Body of pancreas (tissue), 4 donors: ENCODE measurements at regions not wholly inside any gene's neighbourhood (a gene's known extent, or its start where the extent isn't known, plus 50 kb on each side); places are given as distances from the start of the nearest gene placed in this dataset.

Source experiments
- POLR2A ChIP-seq, 3 donors: fragments of 450-650 bp; IDR thresholded peaks; one replicate each; pipeline ENCODE4 v1.6.1; 2016; ENCODE audit warnings: antibody characterized with exemption in 3 of 3, mild to moderate bottlenecking in 2 of 3
- TF ChIP-seq, protein P1 (sequence below), 7 experiments: fragments of 450-650 bp in 4 of 7; fragments of 200-600 bp in 3 of 7; sonication (generic) in 3 of 7; IDR thresholded peaks; one replicate each; pipeline ENCODE4 v1.5.1; 2016 to 2019; ENCODE audit warnings: antibody characterized with exemption in 7 of 7

GRCh38 chr12:30126944-30127343, 343.2 kb upstream of the TMTC1 start:
- TF ChIP-seq POLR2A (IDR thresholded peaks at IDR 0.05) = no peak
- TF ChIP-seq, protein P1, sequence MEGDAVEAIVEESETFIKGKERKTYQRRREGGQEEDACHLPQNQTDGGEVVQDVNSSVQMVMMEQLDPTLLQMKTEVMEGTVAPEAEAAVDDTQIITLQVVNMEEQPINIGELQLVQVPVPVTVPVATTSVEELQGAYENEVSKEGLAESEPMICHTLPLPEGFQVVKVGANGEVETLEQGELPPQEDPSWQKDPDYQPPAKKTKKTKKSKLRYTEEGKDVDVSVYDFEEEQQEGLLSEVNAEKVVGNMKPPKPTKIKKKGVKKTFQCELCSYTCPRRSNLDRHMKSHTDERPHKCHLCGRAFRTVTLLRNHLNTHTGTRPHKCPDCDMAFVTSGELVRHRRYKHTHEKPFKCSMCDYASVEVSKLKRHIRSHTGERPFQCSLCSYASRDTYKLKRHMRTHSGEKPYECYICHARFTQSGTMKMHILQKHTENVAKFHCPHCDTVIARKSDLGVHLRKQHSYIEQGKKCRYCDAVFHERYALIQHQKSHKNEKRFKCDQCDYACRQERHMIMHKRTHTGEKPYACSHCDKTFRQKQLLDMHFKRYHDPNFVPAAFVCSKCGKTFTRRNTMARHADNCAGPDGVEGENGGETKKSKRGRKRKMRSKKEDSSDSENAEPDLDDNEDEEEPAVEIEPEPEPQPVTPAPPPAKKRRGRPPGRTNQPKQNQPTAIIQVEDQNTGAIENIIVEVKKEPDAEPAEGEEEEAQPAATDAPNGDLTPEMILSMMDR (IDR thresholded peaks at IDR 0.05) = no peak
